GM23248 (cell line): ENCODE measurements at regions not wholly inside any gene's neighbourhood (a gene's known extent, or its start where the extent isn't known, plus 50 kb on each side); places are given as distances from the start of the nearest gene placed in this dataset.

Experiments used
- EZH2 ChIP-seq: fragments of 200-600 bp; sonication (generic); IDR thresholded peaks from 2 replicates; pipeline ENCODE4 v1.6.1; 2018; ENCODE audit warnings: antibody characterized with exemption, mild to moderate bottlenecking; ENCODE audit not compliant: insufficient read depth, poor library complexity, severe bottlenecking
- EZH2phosphoT487 ChIP-seq: fragments of 200-600 bp; sonication (generic); IDR thresholded peaks from 2 replicates; pipeline ENCODE4 v1.6.1; 2018; ENCODE audit warnings: antibody characterized with exemption, moderate library complexity, mild to moderate bottlenecking, low read depth; ENCODE audit not compliant: insufficient read depth

GRCh38 chr10:31593124-31593523 is 274.1 kb downstream of the ZEB1 start:
- TF ChIP-seq EZH2 (no peak), EZH2phosphoT487 (no peak)
